Tongue (tissue), 1 donor: ENCODE measurements at regions not wholly inside any gene's neighbourhood (a gene's known extent, or its start where the extent isn't known, plus 50 kb on each side); places are given as distances from the start of the nearest gene placed in this dataset.
"Not testable (repeated sequence)": the region's sequence is repeated elsewhere in the genome, so short reads cannot be mapped to it uniquely, and the experiment has no call there.

Source experiments
- DNase-seq: peaks from one replicate; pipeline ENCODE4 v3.0.0-alpha.2; 2015

DNA sequence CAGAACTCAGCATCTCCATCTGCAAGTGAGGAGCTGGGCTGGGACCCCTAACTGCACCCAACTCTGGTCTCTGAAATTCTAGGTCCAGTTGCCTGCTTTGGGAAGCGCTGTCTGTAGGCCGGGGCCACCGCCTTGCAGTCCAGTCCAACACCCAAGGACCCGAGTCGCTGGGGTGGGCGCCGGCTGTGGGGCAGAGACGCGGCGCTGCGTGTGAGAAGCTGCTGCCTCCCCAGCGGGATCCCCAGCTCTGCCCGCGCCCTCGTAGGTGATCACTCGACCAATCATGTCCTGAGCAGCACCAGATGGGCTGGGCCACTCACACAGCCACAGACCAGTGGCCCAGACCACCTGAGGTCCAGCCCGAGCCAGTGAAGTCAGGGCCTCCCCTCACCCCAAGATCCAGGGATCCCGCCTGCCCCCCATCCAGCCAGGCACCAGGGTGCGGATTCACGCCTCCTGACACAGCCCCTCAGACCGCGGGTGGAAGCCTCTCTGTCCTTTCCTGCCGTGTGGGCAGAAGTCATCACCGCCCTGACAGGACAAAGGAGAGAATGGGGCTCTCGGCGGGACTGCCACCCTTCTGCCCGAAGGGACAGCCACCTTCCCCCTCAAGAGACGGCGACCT is 67.4 kb upstream of the ADGRA1 start:
- no peak for DNase-seq

DNA sequence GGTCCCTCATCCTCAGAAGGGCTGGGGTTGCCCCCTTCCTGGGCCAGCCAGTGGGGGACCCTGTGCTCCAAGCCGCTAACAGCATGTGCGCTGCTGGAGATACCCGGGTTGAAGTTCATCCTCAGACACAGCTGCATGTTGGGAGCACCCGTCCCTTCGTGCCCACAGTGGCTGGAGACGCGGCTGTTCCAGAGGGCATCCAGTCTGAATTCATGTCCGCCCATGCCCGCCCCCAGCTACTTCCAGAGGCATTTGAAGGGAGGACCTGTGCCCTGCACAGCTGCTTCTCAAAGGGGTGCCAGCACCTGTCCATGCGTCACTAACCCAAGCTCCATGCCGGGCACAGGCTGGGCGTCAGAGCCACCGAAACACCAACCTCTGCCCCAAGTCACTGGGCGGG is 68.1 kb upstream of the ADGRA1 start:
- no peak for DNase-seq

DNA sequence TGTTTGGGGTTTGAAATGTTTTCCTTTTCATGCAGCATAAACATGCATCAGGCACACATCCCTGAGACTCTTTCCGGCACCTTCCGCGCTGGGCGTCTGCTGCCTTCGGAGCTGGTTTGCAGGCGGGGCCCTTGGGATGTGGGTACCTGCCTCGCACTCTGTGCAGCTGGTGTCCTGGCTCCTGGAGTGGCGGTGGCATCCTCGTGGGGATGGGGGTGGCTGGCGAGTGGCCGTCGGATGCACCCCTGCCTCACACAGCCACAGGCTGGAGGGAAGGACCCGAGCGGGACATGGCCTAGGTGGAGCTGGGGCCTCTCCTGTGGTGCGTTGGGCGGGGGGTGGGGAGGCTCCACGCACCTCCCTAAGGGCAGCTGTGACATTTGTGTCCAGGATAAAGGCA is 68.5 kb upstream of the ADGRA1 start:
- DNase-seq: no peak

DNA sequence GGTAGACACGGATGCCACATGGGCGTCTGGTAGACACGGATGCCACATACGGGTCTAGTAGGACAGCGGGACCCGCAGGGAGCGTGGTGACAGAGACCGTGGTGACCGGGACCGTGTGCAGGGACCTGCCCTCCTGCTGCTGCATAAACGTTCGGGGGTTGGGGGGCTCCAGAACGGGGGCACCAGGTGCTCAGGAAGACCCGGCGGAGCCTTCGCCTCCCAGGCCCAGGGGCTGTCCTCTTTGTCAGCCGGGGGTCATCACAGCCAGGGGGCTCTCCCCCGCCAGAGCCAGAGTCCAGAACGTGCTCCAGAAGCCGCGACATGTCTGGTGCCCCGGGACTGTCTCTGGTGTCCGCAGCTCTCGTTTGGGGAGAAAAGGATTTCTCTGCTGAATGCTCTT is 69.2 kb upstream of the ADGRA1 start:
- DNase-seq: no peak

DNA sequence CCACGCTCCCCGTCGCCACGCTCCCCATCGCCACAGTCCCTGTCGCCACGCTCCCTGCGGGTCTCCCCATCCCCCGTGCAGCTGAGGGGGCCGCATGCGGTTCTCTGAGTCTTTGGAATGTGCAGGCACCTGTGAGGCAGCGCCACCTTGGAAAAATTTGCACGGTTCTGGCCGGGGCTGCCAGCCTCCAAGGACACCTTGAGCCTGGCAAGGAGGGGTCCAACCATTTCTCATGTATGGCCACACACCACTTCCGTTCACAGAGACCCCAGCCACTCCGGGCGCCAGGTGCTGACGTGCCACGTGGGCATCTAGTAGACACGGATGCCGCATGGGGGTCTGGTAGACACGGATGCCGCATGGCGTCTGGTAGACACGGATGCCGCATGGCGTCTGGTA is 70.5 kb upstream of the ADGRA1 start:
- DNase-seq: no peak

DNA sequence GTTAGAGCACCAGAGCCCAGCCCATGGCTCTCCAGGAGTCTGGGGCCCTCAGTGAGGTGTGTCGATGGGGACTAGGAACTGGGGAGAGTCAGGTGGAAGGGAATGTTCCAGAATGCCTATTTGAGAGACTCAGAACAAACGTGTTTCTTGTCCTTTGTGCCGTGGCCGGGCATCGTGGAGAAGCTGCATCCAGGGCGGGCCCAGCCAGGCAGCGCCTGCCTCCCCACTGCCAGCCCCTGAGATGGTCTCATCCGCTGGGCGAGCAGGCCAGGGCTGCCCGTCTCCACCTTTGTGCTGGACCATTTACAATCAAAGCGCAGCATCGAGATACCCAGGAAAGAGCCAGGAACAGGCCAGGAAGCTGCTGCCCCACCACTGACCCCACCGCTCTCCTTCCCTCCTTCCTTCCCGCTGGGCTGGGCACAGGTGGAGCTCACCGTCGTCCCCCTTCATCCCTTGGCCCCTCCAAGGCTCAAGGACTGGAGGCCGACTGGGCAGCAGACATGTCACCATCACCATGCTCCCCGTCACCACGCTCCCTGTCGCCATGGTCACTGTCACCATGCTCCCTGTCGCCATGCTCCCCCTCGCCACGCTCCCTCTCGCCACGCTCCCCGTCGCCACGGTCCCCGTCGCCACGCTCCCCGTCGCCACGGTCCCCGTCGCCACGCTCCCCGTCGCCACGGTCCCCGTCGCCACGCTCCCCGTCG is 71.1 kb upstream of the ADGRA1 start:
- DNase-seq: no peak

DNA sequence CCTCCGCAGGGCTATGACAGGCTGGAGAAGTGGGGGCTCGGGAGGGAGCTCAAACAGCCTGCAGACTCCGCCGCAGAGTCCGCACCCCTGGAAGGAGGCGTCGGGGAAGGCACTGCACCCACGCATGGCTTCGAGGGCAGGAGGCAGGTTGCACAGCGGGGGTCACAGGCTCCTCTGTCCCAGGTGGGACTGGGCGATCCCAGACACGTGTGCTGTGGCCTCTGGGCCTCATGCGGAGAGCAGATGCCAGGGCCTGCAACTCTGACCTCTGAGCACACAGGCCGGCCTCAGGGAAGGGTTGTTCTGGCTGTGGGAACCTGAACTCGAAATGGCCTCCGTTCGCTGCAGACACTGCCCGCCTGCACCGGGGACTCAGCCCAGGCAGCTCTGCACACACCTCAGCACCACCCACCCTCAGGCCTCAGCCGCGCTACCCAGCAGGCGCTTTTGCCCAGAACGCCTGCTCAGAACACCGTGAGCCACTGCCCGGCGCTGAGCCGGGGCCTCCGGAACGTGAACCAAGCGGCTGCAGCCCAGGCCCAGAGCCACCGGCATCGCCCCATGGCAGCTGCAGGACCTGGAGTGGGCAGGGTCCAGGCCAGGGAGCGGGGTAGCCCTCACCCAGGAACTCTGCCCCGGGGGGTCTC is 71.8 kb upstream of the ADGRA1 start:
- DNase-seq: no peak

DNA sequence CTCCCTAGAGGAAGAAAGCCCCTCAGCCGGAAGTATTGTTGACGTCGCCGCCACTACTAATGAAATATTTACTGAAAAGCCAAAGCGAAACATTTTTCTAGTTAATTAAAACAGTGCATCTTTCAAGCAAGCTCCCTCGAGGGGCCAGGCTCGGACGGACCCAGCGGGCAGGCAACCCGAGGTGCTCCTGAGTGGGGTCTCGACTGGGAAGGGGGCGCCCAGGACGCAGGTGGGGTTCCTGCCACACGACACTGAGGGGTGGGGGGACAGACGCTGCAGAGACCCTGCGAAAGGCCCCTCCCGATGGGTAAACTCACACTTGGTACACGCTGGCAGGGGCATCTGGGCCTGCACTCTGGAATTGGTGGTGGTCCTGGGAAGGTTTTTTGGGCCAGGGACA is 72.4 kb upstream of the ADGRA1 start:
- no peak for DNase-seq

DNA sequence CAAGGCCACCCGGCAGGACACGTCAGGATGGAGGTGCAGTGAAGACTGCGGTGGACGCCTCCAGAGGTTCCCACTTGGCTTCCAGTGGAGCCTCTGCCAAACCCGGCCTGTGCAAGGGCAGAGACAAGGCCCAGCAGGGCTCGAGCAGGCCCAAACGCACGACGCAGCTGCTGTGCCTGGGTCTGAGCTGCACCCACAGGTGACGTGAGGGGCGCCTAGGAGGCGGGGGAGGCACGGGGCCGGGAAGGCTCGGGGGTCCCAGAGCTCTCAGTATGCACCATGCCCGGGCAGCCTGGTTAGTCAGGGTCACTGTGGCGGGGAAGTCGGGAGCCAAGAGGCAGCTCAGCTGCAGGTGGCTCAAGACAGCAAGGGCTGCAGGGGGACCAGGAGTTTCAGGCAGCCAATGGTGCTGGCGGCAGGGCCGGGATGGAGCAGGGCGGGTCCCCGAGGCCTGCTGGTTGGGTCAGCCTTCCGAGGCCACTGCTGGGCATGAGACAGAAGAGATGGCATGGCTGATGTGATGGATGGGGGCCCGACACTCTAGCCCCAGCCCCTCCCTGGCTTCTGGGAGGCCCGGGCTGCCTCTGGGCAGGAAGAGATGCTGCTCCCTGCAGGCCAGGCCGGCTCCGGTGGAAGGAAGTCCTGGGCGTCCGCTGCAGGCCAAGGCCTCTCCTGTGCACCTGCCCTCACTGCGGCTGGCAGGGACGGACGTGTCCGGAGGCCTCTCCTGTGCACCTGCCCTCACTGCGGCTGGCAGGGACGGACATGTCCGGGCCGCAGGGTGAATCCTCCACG is 72.2 kb upstream of the CFAP46 start:
- DNase-seq: no peak

DNA sequence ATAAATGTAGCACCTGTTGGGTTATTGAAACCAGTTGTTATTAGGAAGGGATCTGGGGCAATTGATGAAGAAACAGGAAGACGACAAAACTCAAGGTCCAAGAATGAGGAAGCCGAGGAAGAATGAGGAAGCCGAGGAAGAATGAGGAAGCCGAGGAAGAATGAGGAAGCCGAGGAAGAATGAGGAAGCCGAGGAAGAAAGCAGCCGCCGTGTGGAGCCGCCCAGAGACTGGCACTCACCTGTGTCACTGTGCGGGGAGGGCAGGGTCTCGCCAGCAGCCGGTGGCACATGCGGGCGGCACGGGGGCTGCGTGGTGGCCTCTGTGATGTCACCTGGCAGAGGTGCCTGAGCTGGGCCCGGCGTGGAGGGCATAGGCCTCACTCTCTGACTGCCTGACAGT is 71.1 kb upstream of the CFAP46 start:
- no peak for DNase-seq

DNA sequence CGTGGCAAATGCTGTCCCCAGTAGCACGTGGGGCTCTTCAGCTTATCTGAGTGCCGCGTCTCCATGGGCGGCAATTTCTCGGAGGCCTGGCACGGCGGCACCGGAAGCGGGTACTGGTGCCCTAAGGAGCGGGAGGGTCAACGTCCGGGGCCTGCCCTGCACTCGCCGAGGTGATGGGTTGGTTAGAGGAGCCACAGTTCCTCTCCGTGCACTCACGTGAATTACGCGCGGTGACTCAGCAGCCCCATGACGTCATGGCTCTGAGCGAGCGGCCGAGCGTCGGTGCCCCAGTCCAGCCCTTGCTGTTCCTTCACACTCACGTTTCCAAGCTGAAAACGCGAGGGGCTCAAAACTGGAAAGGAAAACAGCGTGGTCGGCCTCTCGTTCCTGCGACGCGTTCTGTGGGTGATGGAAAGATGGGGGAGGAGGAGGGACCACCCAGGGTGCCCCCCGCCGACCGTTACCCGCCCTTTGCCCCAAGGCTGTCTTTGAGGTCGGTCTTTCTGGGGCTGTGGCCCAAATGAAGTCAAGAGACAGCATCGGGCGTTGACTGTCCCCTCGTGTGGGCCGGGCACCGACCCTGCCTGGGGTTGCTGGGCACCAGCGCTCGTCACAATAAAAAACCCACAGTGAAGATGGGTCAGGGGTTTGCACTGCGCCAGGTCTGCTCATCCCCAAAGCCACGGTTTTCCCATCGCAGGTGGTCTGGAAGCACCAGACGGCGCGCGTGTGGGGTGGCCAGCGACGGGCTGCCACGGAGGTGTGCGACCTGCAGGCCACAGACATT is 70.4 kb upstream of the CFAP46 start:
- no peak for DNase-seq

DNA sequence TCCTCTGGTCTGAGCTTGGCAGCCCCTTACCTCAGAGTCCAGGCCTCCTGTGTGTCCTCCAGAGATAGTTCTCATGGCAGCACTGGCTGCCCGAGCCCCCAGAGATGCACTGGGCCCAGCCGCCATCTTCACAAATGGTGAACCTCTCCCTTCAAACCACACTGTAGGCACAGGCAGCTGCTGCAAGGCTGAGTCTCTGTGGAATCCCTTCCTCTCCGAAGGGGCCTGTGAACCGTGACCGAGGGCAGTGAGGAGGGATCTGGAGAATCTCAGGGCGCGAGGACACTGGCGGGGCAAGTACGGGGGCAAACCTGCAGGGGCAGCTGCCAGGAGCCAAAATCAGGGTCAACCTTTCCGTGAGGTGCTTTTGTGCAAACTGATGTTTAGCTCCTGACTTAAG is 69.5 kb upstream of the CFAP46 start:
- DNase-seq: no peak

DNA sequence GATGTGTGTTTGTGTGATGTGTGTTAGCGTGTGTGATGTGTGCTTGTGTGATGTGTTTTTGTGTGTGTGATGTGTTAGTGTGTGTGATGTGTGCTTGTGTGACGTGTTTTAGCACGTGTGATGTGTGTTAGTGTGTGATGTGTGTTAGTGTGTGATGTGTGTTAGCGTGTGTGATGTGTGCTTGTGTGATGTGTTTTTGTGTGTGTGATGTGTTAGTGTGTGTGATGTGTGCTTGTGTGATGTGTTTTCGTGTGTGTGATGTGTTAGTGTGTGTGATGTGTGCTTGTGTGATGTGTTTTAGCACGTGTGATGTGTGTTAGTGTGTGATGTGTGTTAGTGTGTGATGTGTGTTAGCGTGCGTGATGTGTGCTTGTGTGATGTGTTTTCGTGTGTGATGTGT is 69.0 kb upstream of the CFAP46 start:
- DNase-seq: not testable (repeated sequence)

DNA sequence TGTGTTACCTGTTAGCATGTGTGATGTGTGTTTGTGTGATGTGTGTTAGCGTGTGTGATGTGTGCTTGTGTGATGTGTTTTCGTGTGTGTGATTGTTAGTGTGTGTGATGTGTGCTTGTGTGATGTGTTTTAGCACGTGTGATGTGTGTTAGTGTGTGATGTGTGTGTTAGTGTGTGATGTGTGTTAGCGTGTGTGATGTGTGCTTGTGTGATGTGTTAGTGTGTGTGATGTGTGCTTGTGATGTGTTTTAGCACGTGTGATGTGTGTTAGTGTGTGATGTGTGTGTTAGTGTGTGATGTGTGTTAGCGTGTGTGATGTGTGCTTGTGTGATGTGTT is 68.4 kb upstream of the CFAP46 start:
- not testable (repeated sequence) for DNase-seq

DNA sequence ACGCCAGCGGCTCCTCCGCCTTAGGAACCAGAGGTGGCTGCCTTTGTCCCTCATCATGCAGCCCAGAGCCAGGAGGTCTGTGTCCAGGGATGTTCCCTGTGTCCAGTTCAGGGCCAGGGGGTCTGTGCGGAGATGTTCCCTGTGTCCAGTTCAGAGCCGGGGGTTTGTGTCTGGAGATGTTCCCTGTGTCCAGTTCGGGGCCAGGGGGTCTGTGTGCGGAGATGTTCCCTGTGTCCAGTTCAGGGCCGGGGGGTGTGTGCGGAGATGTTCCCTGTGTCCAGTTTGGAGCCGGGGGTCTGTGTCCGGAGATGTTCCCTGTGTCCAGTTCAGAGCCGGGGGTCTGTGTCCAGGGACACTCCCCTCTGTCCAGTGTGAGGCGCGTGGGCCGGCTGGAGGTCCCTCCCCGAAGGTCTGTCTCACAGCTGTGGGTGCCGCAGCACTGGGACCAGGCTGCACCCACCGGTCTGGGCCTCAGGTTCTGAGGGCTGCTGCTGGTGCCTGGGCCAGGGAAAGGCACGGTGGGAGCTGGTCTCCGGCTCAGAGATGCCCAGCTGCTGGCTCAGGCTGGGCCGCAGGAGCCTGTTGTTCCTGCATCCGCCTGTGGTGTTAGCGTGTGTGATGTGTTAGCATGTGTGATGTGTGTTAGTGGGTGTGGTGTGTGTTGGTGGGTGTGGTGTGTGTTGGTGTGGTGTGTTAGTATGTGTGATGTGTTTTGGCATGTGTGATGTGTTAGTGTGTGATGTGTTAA is 67.9 kb upstream of the CFAP46 start:
- no peak for DNase-seq

DNA sequence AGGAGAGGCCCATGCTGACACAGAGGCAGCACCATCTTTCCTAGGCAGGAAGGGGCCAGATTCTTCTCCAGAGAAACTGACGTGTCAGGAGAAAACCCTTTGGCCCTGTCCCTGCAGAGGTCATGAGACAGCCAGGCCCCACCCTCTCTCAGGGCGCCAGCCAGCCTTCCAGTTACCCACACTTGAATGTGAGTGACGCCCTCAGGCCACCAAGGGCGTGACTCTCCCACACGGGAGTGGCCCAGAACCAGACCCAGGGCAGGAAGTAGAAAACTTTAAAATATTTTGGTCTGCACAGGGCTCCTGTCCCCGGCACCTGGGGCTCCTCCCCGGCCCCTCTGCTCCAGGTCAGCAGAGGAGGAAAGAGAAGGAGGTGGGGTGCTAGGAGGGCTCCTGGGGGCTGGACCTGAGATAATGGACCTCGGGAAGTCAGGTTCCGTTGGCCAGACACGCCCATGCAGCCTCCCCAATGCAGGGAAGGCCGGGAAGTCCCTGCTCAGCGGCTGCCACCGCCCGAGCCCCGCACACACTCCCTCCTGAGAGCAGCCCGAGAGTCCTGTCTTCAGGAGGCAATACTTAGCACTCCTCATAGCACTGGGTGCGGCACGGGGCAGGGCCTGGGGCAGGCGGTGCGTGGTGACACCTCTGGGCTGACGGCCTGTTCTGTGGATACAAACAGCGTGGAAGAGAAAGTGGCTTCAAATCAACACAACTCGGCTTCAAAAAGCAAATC is 67.0 kb upstream of the CFAP46 start:
- no peak for DNase-seq

DNA sequence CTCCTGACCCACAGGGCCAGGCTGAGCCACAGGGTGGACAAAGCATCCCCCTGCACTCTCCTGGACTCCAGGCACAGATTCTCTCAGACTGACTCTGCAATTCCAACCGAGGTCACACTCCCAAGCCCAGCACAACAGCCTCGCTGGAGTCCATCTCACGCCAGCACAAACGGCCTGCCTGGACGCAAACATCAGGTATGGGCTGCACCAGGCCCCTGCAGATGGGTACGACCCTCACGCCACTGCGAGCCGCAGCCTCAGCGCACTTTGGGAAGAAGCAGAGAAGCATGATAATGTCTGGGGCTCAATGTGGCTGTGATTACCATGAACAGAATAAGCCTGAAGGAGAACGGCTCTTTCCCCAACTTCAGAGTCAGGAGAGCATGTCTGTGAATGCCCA is 66.4 kb upstream of the CFAP46 start:
- DNase-seq: no peak

DNA sequence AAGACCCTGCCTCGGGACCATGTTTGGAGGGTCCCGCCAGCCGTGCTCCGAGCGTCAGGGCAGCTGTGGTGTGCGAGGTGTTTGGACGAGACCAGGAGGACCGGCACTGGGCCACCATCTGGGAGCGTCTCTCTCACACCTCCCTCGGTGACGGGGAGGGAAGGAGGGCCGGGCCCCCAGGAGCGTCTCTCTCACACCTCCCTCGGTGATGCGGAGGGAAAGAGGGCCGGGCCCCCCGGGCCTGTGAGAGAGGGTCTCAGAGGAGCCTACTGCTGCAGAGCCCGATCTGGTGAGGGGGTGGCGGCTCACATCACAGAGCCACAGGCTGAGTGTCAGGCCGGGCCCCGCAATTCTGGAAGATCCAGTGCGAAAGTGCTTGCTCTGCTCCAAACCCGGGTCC is 65.8 kb upstream of the CFAP46 start:
- DNase-seq: no peak

DNA sequence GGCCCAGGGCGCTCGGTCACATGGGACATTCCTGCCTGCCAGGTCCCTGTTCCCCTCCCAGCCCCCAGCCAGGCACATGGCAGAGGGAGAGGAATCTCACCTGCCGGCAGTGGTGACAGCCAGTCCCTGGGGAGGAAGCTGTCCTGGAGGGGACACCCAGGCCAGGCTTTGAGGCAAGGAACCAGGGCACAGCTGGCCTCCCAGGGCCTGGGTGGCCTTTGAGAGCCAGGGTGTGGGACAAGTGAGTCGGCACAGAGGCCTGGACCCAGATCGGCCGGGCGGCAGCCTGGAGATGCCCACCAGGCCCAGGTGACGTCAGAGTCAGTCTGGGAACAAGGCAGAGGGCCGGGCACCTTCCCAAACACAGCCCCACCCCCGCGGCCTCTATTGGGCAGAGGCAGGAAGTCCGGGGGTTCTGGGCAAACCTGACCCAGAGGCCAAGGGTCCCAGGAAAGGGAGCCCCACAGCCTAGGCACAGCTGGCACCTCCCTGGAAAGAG is 65.0 kb upstream of the CFAP46 start:
- DNase-seq: no peak

DNA sequence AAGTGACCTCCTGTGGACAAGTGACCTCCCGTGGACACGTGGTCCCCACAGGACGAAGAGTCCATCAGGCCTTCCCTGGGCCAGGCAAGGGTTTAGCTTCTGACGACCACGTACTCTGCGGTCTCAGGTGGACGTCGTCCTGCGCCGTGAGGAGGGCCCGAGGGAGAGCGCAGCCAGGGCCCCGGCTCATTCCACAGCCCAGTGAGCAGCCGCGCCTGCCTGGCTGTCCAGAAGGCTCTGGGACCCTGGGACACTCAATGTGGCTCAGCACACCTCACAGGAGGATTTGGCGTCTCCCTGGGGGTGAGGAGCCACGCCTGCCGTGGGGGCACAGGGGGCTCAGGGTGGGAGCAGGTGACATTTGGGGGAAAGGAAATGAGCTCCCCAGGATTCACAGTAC is 64.4 kb upstream of the CFAP46 start:
- no peak for DNase-seq

DNA sequence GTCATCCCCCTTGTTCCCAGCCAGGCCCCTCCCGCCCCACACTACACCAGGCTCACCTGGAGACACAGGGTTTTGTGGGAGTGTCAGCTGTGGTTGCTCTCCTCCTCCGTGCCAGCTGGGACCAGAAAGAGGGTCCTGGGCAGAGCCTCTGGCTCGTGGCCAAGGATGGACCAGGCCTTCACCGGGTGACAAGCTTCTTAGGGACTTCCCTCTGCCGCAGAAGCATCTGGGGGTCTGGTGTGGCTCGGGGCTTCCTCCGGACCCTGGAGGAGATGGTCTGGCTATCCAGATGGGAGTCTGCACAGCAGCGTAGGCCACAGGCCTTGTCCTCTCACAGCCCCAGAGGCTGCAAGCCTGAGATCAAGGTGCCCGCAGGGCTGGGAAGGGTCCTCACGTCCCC is 63.8 kb upstream of the CFAP46 start:
- DNase-seq: no peak
